ENCODE measurements at regions not wholly inside any gene's neighbourhood (a gene's known extent, or its start where the extent isn't known, plus 50 kb on each side); places are given as distances from the start of the nearest gene placed in this dataset.

DNA sequence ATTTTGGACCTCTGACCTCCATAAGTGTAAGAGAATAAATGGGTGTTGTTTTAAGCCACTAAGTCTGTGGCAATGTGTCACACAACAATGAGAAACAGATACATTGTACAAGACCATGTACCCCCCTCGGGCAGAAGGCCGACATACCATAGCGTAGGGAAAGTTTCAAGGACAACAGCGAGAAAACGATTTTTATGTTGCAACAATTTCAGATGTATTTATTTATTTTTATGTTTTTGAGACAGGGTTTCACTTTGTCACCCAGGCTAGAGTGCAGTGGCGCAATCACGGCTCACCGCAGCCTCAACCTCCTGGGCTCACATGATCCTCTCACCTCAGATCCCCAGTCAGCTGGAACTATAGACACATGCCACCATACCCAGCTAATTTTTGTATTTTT, 136.4 kb upstream of the NCOR2 start:
- ATAC-seq = no peak
- Histone ChIP-seq H3K9me3 (ENCODE audit: control insufficient read depth, insufficient read depth, low read depth, low read length) (peaks cover 5% of the 10 kb centered on the region; the same call in 1 of the 2 replicates), H3K4me1 (ENCODE audit: control insufficient read depth, insufficient read depth, low read length) (peaks cover 4% of the 10 kb centered on the region; the same call in 1 of the 2 replicates), H3K4me3 (ENCODE audit: low read depth in 2 of 2, low read length in 2 of 2) (no peak overlapping the region), H3K27ac (ENCODE audit: low read length) (no peak overlapping the region; the same call in 1 of the 2 replicates), H3K36me3 (ENCODE audit: control insufficient read depth, insufficient read depth, low read length) (no peaks in the 10 kb centered on the region), H3K27me3 (ENCODE audit: control insufficient read depth, insufficient read depth, low read length) (no peaks in the 10 kb centered on the region)
- CTCF ChIA-PET = no interaction called here
- TF ChIP-seq POLR2AphosphoS5 (IDR thresholded peaks at IDR 0.05; ENCODE audit: low read depth, low read length) (no peak), SIN3A (IDR thresholded peaks at IDR 0.05; ENCODE audit: borderline replicate concordance, insufficient read depth, low read depth, low read length) (no peak), TCF7L2 (IDR thresholded peaks at IDR 0.05; ENCODE audit: low read depth, low read length) (no peak)
- TF ChIP-seq, protein P1, sequence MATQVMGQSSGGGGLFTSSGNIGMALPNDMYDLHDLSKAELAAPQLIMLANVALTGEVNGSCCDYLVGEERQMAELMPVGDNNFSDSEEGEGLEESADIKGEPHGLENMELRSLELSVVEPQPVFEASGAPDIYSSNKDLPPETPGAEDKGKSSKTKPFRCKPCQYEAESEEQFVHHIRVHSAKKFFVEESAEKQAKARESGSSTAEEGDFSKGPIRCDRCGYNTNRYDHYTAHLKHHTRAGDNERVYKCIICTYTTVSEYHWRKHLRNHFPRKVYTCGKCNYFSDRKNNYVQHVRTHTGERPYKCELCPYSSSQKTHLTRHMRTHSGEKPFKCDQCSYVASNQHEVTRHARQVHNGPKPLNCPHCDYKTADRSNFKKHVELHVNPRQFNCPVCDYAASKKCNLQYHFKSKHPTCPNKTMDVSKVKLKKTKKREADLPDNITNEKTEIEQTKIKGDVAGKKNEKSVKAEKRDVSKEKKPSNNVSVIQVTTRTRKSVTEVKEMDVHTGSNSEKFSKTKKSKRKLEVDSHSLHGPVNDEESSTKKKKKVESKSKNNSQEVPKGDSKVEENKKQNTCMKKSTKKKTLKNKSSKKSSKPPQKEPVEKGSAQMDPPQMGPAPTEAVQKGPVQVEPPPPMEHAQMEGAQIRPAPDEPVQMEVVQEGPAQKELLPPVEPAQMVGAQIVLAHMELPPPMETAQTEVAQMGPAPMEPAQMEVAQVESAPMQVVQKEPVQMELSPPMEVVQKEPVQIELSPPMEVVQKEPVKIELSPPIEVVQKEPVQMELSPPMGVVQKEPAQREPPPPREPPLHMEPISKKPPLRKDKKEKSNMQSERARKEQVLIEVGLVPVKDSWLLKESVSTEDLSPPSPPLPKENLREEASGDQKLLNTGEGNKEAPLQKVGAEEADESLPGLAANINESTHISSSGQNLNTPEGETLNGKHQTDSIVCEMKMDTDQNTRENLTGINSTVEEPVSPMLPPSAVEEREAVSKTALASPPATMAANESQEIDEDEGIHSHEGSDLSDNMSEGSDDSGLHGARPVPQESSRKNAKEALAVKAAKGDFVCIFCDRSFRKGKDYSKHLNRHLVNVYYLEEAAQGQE (IDR thresholded peaks at IDR 0.05; ENCODE audit: insufficient read depth in 1 of 2, low read depth in 2 of 2, low read length in 1 of 2) = no peak
- TF ChIP-seq, protein P2, sequence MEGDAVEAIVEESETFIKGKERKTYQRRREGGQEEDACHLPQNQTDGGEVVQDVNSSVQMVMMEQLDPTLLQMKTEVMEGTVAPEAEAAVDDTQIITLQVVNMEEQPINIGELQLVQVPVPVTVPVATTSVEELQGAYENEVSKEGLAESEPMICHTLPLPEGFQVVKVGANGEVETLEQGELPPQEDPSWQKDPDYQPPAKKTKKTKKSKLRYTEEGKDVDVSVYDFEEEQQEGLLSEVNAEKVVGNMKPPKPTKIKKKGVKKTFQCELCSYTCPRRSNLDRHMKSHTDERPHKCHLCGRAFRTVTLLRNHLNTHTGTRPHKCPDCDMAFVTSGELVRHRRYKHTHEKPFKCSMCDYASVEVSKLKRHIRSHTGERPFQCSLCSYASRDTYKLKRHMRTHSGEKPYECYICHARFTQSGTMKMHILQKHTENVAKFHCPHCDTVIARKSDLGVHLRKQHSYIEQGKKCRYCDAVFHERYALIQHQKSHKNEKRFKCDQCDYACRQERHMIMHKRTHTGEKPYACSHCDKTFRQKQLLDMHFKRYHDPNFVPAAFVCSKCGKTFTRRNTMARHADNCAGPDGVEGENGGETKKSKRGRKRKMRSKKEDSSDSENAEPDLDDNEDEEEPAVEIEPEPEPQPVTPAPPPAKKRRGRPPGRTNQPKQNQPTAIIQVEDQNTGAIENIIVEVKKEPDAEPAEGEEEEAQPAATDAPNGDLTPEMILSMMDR (IDR thresholded peaks at IDR 0.05) = no peak
- no TSS peak for BruUV-seq (replicated peaks)
- DNase-seq (ENCODE audit: low read depth, low spot score) = no peak
- POLR2A ChIA-PET = no interaction called here
- in situ Hi-C loops (cut with HindIII; ENCODE audit: low pct_unique_long_range_greater_than_20kb, low sequenced_read_pairs) = no loop called here
- intact Hi-C loops (cut with micrococcal nuclease; ENCODE audit: unreplicated experiment) = no loop called here

DNA sequence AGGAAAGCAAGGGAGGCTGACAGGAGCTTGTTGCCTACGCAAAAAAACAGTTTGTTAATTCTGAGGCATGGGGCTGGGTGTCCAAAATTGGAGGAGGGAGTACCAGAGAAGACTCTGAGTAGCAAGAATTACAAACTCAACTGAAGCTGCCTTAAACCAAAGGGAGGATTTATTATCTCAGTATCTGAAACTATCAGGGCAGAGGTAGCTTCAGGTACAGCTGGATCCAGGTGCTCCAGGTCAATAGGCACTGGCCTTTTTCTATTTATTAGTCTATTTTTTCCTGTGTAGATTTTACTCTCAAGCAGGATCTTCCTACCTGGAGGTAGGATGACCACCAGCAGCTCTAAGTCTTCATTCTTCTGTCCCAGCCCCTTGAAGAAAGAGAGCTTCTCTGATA, 135.3 kb upstream of the NCOR2 start:
- BruUV-seq (replicated peaks) = no TSS peak
- H3K36me3 ChIP-seq (ENCODE audit: control insufficient read depth, insufficient read depth, low read length) = no peaks in the 10 kb centered on the region
- no peaks in the 10 kb centered on the region for H3K27me3 ChIP-seq (ENCODE audit: control insufficient read depth, insufficient read depth, low read length)
- TF ChIP-seq TCF7L2 (IDR thresholded peaks at IDR 0.05; ENCODE audit: low read depth, low read length) = no peak
- no peak for TF ChIP-seq SIN3A (IDR thresholded peaks at IDR 0.05; ENCODE audit: borderline replicate concordance, insufficient read depth, low read depth, low read length)
- TF ChIP-seq, protein P1 (IDR thresholded peaks at IDR 0.05; ENCODE audit: insufficient read depth in 1 of 2, low read depth in 2 of 2, low read length in 1 of 2) = no peak
- TF ChIP-seq, protein P2 (IDR thresholded peaks at IDR 0.05) = no peak
- TF ChIP-seq POLR2AphosphoS5 (IDR thresholded peaks at IDR 0.05; ENCODE audit: low read depth, low read length) = no peak
- ATAC-seq (no peak), DNase-seq (ENCODE audit: low read depth, low spot score) (no peak)
- no peak overlapping the region for H3K4me3 ChIP-seq (ENCODE audit: low read depth in 2 of 2, low read length in 2 of 2)
- H3K4me1 ChIP-seq (ENCODE audit: control insufficient read depth, insufficient read depth, low read length) = peaks cover 4% of the 10 kb centered on the region; the same call in 1 of the 2 replicates
- ChIA-PET CTCF (no interaction called here), POLR2A (no interaction called here)
- H3K9me3 ChIP-seq (ENCODE audit: control insufficient read depth, insufficient read depth, low read depth, low read length) = peaks cover 4% of the 10 kb centered on the region; the same call in 1 of the 2 replicates
- H3K27ac ChIP-seq (ENCODE audit: low read length) = no peak overlapping the region; the same call in 1 of the 2 replicates
- intact Hi-C loops (cut with micrococcal nuclease; ENCODE audit: unreplicated experiment) = no loop called here
- in situ Hi-C loops (cut with HindIII; ENCODE audit: low pct_unique_long_range_greater_than_20kb, low sequenced_read_pairs) = no loop called here

Data from Panc1 (cell line).